Mesothelial cell of epicardium (in vitro differentiated cells): ENCODE measurements at regions not wholly inside any gene's neighbourhood (a gene's known extent, or its start where the extent isn't known, plus 50 kb on each side); places are given as distances from the start of the nearest gene placed in this dataset.

Experiments used
- DNase-seq, 2 experiments: peaks; one replicate each; pipeline ENCODE4 v3.0.0; 2021; ENCODE audit warnings: low spot score in 2 of 2; ENCODE audit not compliant: unreplicated experiment in 2 of 2
- H3K27ac Mint-ChIP-seq: 2 replicates; pipeline ENCODE4 v1.8.0; 2021; ENCODE audit warnings: mixed read lengths
- H3K27me3 Mint-ChIP-seq: 2 replicates; pipeline ENCODE4 v1.8.0; 2021; ENCODE audit warnings: low read depth, mixed read lengths
- H3K36me3 Mint-ChIP-seq: 2 replicates; pipeline ENCODE4 v1.8.0; 2021; ENCODE audit warnings: mixed read lengths
- H3K4me1 Mint-ChIP-seq: 2 replicates; pipeline ENCODE4 v1.8.0; 2021; ENCODE audit warnings: mixed read lengths
- H3K4me3 Mint-ChIP-seq: 2 replicates; pipeline ENCODE4 v1.8.0; 2021; ENCODE audit warnings: mild to moderate bottlenecking, moderate library complexity, mixed read lengths
- H3K9me3 Mint-ChIP-seq: 2 replicates; pipeline ENCODE4 v1.8.0; 2021; ENCODE audit warnings: mixed read lengths
- TF ChIP-seq, protein P1 (sequence below): fragments of 200-600 bp; sonication (generic); IDR thresholded peaks from one replicate; pipeline ENCODE4 v1.5.0; 2021; ENCODE audit warnings: antibody characterized with exemption; ENCODE audit not compliant: unreplicated experiment

DNA sequence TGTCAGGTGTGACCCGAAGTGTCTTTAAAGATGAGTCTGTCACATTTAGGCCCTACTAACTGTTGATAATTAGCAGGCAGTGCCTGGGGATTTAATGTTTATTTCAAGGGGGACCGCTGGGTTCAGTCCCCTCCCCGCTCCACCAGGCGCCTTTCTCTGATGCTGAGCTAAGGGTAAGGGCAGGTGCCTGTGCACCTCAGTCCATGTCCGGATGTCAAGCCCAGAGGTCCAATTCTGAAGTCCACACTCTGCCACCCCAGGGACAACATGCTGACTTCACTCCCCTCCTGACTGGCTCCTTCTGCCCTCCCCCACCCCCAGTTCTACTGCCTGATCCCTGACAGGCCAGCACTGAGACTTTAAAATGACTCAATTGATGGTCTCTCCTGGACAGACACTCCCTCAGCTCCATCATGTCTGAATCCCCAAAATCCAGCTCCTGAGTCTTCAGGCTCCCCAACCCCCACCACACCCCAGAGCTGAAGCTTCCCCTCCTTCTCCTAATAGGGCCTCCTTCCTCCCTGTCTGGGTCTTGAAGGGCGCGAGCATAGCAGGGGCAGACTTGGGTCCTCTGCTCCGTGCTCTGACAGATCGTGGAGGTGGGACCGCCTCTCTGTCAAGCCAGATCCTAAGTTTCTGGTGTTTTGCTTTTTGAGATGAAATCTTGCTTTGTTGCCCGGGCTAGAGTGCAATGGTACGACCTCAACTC is 49.8 kb upstream of the ANO1 start:
- Mint-ChIP-seq H3K9me3 (peaks cover 3% of the 10 kb centered on the region), H3K36me3 (no peaks in the 10 kb centered on the region), H3K27me3 (peaks cover 8% of the 10 kb centered on the region), H3K27ac (no peak overlapping the region), H3K4me1 (peaks cover 8% of the 10 kb centered on the region), H3K4me3 (no peak overlapping the region)
- TF ChIP-seq, protein P1, sequence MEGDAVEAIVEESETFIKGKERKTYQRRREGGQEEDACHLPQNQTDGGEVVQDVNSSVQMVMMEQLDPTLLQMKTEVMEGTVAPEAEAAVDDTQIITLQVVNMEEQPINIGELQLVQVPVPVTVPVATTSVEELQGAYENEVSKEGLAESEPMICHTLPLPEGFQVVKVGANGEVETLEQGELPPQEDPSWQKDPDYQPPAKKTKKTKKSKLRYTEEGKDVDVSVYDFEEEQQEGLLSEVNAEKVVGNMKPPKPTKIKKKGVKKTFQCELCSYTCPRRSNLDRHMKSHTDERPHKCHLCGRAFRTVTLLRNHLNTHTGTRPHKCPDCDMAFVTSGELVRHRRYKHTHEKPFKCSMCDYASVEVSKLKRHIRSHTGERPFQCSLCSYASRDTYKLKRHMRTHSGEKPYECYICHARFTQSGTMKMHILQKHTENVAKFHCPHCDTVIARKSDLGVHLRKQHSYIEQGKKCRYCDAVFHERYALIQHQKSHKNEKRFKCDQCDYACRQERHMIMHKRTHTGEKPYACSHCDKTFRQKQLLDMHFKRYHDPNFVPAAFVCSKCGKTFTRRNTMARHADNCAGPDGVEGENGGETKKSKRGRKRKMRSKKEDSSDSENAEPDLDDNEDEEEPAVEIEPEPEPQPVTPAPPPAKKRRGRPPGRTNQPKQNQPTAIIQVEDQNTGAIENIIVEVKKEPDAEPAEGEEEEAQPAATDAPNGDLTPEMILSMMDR: no peak
- no peak for DNase-seq
